NB4 (cell line): ENCODE measurements at regions not wholly inside any gene's neighbourhood (a gene's known extent, or its start where the extent isn't known, plus 50 kb on each side); places are given as distances from the start of the nearest gene placed in this dataset.

Experiments
- DNase-seq: peaks from one replicate; pipeline ENCODE4 v3.0.0; 2010; ENCODE audit warnings: low read depth
- H3K4me3 ChIP-seq: one replicate; pipeline ENCODE4 v1.5.1; 2011; ENCODE audit warnings: mild to moderate bottlenecking, low read depth, low read length, moderate library complexity
- CTCF ChIP-seq: IDR thresholded peaks from one replicate; pipeline ENCODE4 v1.5.1; 2012; ENCODE audit warnings: low read depth, low read length
- MAX ChIP-seq: IDR thresholded peaks from 2 replicates; pipeline ENCODE4 v1.6.1; 2011; ENCODE audit warnings: low read depth, low read length
- MYC ChIP-seq: IDR thresholded peaks from 2 replicates; pipeline ENCODE4 v1.6.1; 2011; ENCODE audit warnings: low read depth, low read length
- POLR2A ChIP-seq: IDR thresholded peaks from 2 replicates; pipeline ENCODE4 v1.6.1; 2011; ENCODE audit warnings: mild to moderate bottlenecking; ENCODE audit not compliant: insufficient read length; ENCODE audit errors: extremely low read depth

- TF ChIP-seq CTCF = no peak
- no peak for DNase-seq
- H3K4me3 ChIP-seq = no peak overlapping the region
Measured at GRCh38 chr7:1311406-1312135, 78.9 kb downstream of the UNCX start.

GRCh38 chr7:1312136-1313070 lies 79.7 kb downstream of the UNCX start:
- TF ChIP-seq MYC (no peak), POLR2A (no peak), MAX (peak; percentile 44), CTCF (no peak)
- DNase-seq = no peak

DNA sequence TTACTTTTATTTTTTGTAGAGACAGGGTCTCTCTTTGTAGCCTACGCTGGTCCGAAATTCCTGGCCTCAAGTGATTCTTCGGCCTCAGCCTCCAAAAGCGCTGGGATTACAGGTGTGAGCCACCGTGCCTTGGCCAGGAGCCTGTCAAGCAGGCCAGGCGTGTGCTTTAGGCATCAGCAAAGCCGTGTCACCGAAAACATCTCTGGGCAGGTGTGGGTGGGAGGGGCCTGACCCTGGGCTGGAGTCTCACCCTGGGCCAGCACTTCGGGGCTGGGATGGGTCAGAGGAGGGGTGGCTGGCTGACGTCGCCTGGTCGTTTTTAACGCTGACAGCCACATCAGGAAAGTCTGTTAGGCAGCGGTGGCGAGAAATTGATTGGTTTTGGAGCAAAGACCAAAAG lies 80.9 kb downstream of the UNCX start:
- H3K4me3 ChIP-seq = no peak overlapping the region
- DNase-seq = no peak
- TF ChIP-seq MAX (no peak), POLR2A (no peak), CTCF (no peak), MYC (no peak)

More at GRCh38 chr7:1312136-1313070, 79.7 kb downstream of the UNCX start:
- H3K4me3 ChIP-seq = no peak overlapping the region

GRCh38 chr7:1314021-1314907 lies 81.6 kb downstream of the UNCX start:
- TF ChIP-seq CTCF (no peak), MYC (no peak), MAX (no peak), POLR2A (no peak)
- no peak for DNase-seq
- no peak overlapping the region for H3K4me3 ChIP-seq

GRCh38 chr7:1314908-1315450 lies 82.3 kb downstream of the UNCX start:
- no peak overlapping the region for H3K4me3 ChIP-seq
- TF ChIP-seq POLR2A (no peak), MAX (no peak), CTCF (no peak), MYC (no peak)
- DNase-seq = no peak
